OCI-LY1 (cell line): ENCODE measurements at regions not wholly inside any gene's neighbourhood (a gene's known extent, or its start where the extent isn't known, plus 50 kb on each side); places are given as distances from the start of the nearest gene placed in this dataset.

Source experiments
- EZH2 ChIP-seq: fragments of 200-600 bp; sonication (generic), shearing (Covaris generic); IDR thresholded peaks from 2 replicates; pipeline ENCODE4 v1.8.0; 2017; ENCODE audit warnings: borderline replicate concordance, mixed run types, mild to moderate bottlenecking, antibody characterized with exemption, low read length, moderate library complexity, mixed read lengths
- TF ChIP-seq, protein P1 (sequence below): fragments of 200-600 bp; sonication (generic), shearing (Covaris generic); IDR thresholded peaks from 2 replicates; pipeline ENCODE4 v1.5.1; 2017; ENCODE audit warnings: mild to moderate bottlenecking, antibody characterized with exemption, low read length, moderate library complexity, mixed read lengths

DNA sequence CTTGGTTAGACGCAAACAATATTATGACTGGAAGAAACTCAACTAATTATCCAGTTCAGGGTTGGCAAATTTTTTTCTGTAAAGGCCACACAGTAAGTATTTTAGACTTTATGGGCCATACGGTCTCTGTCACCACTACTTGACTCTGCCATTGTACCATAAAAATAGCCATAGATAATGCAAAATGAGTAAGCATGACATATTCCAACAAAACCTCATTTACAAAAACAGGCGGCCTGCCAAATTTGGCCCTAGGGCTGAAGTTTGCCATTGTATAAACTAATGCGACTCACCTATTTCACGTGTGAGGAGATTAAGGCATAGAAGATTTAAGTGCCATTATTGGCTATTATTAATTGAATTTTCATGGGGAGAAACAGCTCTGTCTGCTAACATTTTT lies 116.8 kb upstream of the CNTN6 start:
- TF ChIP-seq, protein P1, sequence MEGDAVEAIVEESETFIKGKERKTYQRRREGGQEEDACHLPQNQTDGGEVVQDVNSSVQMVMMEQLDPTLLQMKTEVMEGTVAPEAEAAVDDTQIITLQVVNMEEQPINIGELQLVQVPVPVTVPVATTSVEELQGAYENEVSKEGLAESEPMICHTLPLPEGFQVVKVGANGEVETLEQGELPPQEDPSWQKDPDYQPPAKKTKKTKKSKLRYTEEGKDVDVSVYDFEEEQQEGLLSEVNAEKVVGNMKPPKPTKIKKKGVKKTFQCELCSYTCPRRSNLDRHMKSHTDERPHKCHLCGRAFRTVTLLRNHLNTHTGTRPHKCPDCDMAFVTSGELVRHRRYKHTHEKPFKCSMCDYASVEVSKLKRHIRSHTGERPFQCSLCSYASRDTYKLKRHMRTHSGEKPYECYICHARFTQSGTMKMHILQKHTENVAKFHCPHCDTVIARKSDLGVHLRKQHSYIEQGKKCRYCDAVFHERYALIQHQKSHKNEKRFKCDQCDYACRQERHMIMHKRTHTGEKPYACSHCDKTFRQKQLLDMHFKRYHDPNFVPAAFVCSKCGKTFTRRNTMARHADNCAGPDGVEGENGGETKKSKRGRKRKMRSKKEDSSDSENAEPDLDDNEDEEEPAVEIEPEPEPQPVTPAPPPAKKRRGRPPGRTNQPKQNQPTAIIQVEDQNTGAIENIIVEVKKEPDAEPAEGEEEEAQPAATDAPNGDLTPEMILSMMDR = no peak
- TF ChIP-seq EZH2 = no peak
